SK-N-SH (cell line): ENCODE measurements at regions not wholly inside any gene's neighbourhood (a gene's known extent, or its start where the extent isn't known, plus 50 kb on each side); places are given as distances from the start of the nearest gene placed in this dataset.

Experiments
- EP300 ChIP-seq, 2 experiments: IDR thresholded peaks; 2 replicates each; pipeline versions ENCODE4 v1.4.0 to v1.6.1; 2012; ENCODE audit warnings: borderline replicate concordance in 1 of 2, low read depth in 1 of 2, low read length in 1 of 2
- EZH2phosphoT487 ChIP-seq: fragments of 200-600 bp; sonication (generic); IDR thresholded peaks from 2 replicates; pipeline ENCODE4 v1.6.1; 2017; ENCODE audit warnings: low read depth, mixed run types, mild to moderate bottlenecking, antibody characterized with exemption, moderate library complexity, borderline replicate concordance
- POLR2AphosphoS5 ChIP-seq: IDR thresholded peaks from 2 replicates; pipeline ENCODE4 v1.6.1; 2012; ENCODE audit warnings: low read depth, low read length
- RCOR1 ChIP-seq: fragments of 150-350 bp; IDR thresholded peaks from 2 replicates; pipeline ENCODE4 v1.6.1; 2017; ENCODE audit warnings: antibody characterized with exemption, low read length
- SIN3A ChIP-seq: IDR thresholded peaks from 2 replicates; pipeline ENCODE4 v1.6.1; 2012; ENCODE audit warnings: low read depth, mild to moderate bottlenecking, low read length, moderate library complexity, borderline replicate concordance
- SMC3 ChIP-seq: IDR thresholded peaks from 2 replicates; pipeline ENCODE4 v1.6.1; 2012; ENCODE audit warnings: low read depth, low read length, improper control_type of control experiment
- TF ChIP-seq, protein P1 (sequence below): fragments of 150-350 bp; IDR thresholded peaks from 2 replicates; pipeline ENCODE4 v1.6.1; 2017; ENCODE audit warnings: antibody characterized with exemption, low read length, low read depth, borderline replicate concordance
- TF ChIP-seq, protein P2 (sequence below): fragments of 200-600 bp; sonication (generic); IDR thresholded peaks from 2 replicates; pipeline ENCODE4 v1.6.1; 2017; ENCODE audit warnings: antibody characterized with exemption, mild to moderate bottlenecking, moderate library complexity
- TF ChIP-seq, protein P3 (sequence below): IDR thresholded peaks from 2 replicates; pipeline ENCODE4 v1.6.1; 2012; ENCODE audit warnings: mild to moderate bottlenecking, low read depth, low read length, moderate library complexity

DNA sequence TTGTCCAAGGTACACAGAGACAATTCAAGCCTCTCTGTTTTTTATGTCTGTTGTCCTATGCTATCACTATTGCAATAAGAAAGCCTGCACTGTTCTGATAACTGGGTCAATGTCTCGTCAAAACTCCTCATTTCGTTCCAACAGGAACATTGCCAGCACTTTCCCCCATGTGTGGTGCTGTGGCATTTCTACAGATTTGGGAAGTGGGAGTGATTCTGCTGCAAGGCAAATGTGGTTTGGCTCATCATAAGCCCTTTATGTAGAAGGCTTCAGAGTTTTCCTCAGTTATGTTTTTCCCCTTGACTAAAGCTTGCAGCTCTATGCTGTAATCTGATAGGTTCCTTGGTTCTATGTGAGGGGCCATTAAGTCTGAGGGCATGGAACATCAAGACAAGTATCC lies 324.1 kb upstream of the TCF4 start:
- TF ChIP-seq, protein P1, sequence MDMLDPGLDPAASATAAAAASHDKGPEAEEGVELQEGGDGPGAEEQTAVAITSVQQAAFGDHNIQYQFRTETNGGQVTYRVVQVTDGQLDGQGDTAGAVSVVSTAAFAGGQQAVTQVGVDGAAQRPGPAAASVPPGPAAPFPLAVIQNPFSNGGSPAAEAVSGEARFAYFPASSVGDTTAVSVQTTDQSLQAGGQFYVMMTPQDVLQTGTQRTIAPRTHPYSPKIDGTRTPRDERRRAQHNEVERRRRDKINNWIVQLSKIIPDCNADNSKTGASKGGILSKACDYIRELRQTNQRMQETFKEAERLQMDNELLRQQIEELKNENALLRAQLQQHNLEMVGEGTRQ: no peak
- TF ChIP-seq POLR2AphosphoS5 (no peak), SMC3 (no peak), EP300 (IDR thresholded peaks at IDR 0.05; ENCODE audit: borderline replicate concordance in 1 of 2, low read depth in 1 of 2, low read length in 1 of 2) (no peak), EZH2phosphoT487 (no peak), SIN3A (no peak), RCOR1 (no peak)
- TF ChIP-seq, protein P2, sequence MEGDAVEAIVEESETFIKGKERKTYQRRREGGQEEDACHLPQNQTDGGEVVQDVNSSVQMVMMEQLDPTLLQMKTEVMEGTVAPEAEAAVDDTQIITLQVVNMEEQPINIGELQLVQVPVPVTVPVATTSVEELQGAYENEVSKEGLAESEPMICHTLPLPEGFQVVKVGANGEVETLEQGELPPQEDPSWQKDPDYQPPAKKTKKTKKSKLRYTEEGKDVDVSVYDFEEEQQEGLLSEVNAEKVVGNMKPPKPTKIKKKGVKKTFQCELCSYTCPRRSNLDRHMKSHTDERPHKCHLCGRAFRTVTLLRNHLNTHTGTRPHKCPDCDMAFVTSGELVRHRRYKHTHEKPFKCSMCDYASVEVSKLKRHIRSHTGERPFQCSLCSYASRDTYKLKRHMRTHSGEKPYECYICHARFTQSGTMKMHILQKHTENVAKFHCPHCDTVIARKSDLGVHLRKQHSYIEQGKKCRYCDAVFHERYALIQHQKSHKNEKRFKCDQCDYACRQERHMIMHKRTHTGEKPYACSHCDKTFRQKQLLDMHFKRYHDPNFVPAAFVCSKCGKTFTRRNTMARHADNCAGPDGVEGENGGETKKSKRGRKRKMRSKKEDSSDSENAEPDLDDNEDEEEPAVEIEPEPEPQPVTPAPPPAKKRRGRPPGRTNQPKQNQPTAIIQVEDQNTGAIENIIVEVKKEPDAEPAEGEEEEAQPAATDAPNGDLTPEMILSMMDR: no peak
- TF ChIP-seq, protein P3, sequence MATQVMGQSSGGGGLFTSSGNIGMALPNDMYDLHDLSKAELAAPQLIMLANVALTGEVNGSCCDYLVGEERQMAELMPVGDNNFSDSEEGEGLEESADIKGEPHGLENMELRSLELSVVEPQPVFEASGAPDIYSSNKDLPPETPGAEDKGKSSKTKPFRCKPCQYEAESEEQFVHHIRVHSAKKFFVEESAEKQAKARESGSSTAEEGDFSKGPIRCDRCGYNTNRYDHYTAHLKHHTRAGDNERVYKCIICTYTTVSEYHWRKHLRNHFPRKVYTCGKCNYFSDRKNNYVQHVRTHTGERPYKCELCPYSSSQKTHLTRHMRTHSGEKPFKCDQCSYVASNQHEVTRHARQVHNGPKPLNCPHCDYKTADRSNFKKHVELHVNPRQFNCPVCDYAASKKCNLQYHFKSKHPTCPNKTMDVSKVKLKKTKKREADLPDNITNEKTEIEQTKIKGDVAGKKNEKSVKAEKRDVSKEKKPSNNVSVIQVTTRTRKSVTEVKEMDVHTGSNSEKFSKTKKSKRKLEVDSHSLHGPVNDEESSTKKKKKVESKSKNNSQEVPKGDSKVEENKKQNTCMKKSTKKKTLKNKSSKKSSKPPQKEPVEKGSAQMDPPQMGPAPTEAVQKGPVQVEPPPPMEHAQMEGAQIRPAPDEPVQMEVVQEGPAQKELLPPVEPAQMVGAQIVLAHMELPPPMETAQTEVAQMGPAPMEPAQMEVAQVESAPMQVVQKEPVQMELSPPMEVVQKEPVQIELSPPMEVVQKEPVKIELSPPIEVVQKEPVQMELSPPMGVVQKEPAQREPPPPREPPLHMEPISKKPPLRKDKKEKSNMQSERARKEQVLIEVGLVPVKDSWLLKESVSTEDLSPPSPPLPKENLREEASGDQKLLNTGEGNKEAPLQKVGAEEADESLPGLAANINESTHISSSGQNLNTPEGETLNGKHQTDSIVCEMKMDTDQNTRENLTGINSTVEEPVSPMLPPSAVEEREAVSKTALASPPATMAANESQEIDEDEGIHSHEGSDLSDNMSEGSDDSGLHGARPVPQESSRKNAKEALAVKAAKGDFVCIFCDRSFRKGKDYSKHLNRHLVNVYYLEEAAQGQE: no peak
